Heart left ventricle (tissue), 16 donors: ENCODE measurements at regions not wholly inside any gene's neighbourhood (a gene's known extent, or its start where the extent isn't known, plus 50 kb on each side); places are given as distances from the start of the nearest gene placed in this dataset.

ENCODE experiments used
- ATAC-seq, 4 donors: fragments of 200-7000 bp; cut with Tn5 transposase; one replicate each; pipeline ENCODE4 v1.9.1; 2020 to 2022; ENCODE audit warnings: moderate library complexity in 4 of 4, mild to moderate bottlenecking in 3 of 4, moderate number of reproducible peaks in 1 of 4
- DNase-seq, 5 donors: peaks; one replicate each; pipeline ENCODE4 v3.0.0-alpha.2; 2020
- H3K27ac ChIP-seq, 12 donors: fragments of 200-600 bp; sonication (generic) in 4 of 12; one replicate each; pipeline versions ENCODE4 v1.5.0 to v1.8.0; 2016 to 2022; ENCODE audit warnings: mild to moderate bottlenecking in 2 of 12
- H3K27me3 ChIP-seq, 9 donors: fragments of 200-600 bp; sonication (generic) in 2 of 9; one replicate each; pipeline versions ENCODE4 v1.5.1 to v1.8.0; 2016 to 2022; ENCODE audit warnings: mild to moderate bottlenecking in 3 of 9
- H3K36me3 ChIP-seq, 9 donors: fragments of 200-600 bp; sonication (generic) in 2 of 9; one replicate each; pipeline versions ENCODE4 v1.5.0 to v1.8.0; 2018 to 2022; ENCODE audit warnings: mild to moderate bottlenecking in 2 of 9
- H3K4me1 ChIP-seq, 12 donors: fragments of 200-600 bp; sonication (generic) in 4 of 12; one replicate each; pipeline versions ENCODE4 v1.5.0 to v1.8.0; 2016 to 2022; ENCODE audit warnings: mild to moderate bottlenecking in 3 of 12
- H3K4me3 ChIP-seq, 12 donors: fragments of 200-600 bp; sonication (generic) in 4 of 12; one replicate each; pipeline versions ENCODE4 v1.5.0 to v1.8.0; 2017 to 2022; ENCODE audit warnings: mild to moderate bottlenecking in 9 of 12, moderate library complexity in 4 of 12
- H3K9me3 ChIP-seq, 12 donors: fragments of 200-600 bp; sonication (generic) in 4 of 12; one replicate each; pipeline versions ENCODE4 v1.5.0 to v1.8.0; 2016 to 2022; ENCODE audit warnings: mild to moderate bottlenecking in 1 of 12
- POLR2A ChIP-seq, 2 donors: fragments of 450-650 bp; IDR thresholded peaks; one replicate each; pipeline ENCODE4 v1.6.1; 2017; ENCODE audit warnings: antibody characterized with exemption in 2 of 2, mild to moderate bottlenecking in 2 of 2, moderate library complexity in 2 of 2
- WGBS, 4 donors: extraction: QIAGEN DNeasy Blood & Tissue Kit in 2 of 4; methylation state at CpG; one replicate each; pipeline versions ENCODE4 v1.1.5 to v1.1.7; 2013 to 2018; 5-methylcytosine and 5-hydroxymethylcytosine counted together
- intact Hi-C, 10 donors: fragments of 100-400 bp; cut with DNase I; formaldehyde crosslinking; loops; one replicate each; pipeline versions ENCODE4 v1.11.1 to v1.14.2; 2022
- TF ChIP-seq, protein P1 (sequence below), 12 donors: fragments of 200-600 bp; sonication (generic) in 4 of 12; IDR thresholded peaks; one replicate each; pipeline versions ENCODE4 v1.5.0 to v1.8.0; 2018 to 2022; ENCODE audit warnings: antibody characterized with exemption in 12 of 12, mild to moderate bottlenecking in 5 of 12
- donor health status: ischemic (EF 13 %, LVEDD 7.1; RV severe dilation, severe dysfunction).
- donor health status: healthy with polysubstance abuse.
- donor health status: DM: no; HTN: yes; CAD: no.
- donor health status: DM: no; HTN: no; CAD: no.
- donor health status: ischemic (EF 25% LVEDD 6.9; RV normal size, moderate dysfunction).
- donor health status: ischemic (EF 25% LVEDD 5.7; RV mildly dilated, moderate dysfunction).
- donor health status: healthy.
- donor health status: DM: yes; HTN: yes; CAD: no.
- donor health status: ischemic (EF 35%, LVEDD 5.7; RV mildly dilated, moderate dysfunction).
- donor health status: nonischemic (EF 11% LVEDD 7.7; RV severe dilation, severe dysfunction).
- donor health status: DM: yes; HTN: yes; CAD: no.
- donor health status: PGD.
- donor health status: ischemic (EF 29% LVEDD 5.4; RV normal size, mild dysfunction).
- donor health status: nonischemic (EF 23%, LVEDD 6.1; RV moderate dilation, normal function).

GRCh38 chr18:73240899-73241298, 373.1 kb upstream of the NETO1 start:
- H3K4me3 ChIP-seq: no peak overlapping the region
- intact Hi-C loops: no loop called here
- WGBS, 4 donors: 49 to 85% (median 73%) methylated on average over 2 of the region's 2 CpGs
- ATAC-seq (no peak), DNase-seq (no peak)
- H3K9me3 ChIP-seq: no peaks in the 10 kb centered on the region
- no peaks in the 10 kb centered on the region for H3K36me3 ChIP-seq
- no peaks in the 10 kb centered on the region for H3K4me1 ChIP-seq
- no peaks in the 10 kb centered on the region for H3K27me3 ChIP-seq
- no peak overlapping the region for H3K27ac ChIP-seq
- TF ChIP-seq, protein P1, sequence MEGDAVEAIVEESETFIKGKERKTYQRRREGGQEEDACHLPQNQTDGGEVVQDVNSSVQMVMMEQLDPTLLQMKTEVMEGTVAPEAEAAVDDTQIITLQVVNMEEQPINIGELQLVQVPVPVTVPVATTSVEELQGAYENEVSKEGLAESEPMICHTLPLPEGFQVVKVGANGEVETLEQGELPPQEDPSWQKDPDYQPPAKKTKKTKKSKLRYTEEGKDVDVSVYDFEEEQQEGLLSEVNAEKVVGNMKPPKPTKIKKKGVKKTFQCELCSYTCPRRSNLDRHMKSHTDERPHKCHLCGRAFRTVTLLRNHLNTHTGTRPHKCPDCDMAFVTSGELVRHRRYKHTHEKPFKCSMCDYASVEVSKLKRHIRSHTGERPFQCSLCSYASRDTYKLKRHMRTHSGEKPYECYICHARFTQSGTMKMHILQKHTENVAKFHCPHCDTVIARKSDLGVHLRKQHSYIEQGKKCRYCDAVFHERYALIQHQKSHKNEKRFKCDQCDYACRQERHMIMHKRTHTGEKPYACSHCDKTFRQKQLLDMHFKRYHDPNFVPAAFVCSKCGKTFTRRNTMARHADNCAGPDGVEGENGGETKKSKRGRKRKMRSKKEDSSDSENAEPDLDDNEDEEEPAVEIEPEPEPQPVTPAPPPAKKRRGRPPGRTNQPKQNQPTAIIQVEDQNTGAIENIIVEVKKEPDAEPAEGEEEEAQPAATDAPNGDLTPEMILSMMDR (IDR thresholded peaks at IDR 0.05): no peak
- no peak for TF ChIP-seq POLR2A (IDR thresholded peaks at IDR 0.05)

- no peaks in the 10 kb centered on the region for H3K36me3 ChIP-seq
- no peak overlapping the region for H3K27ac ChIP-seq
- H3K9me3 ChIP-seq: no peaks in the 10 kb centered on the region
- ATAC-seq (no peak), DNase-seq (no peak)
- H3K27me3 ChIP-seq: no peaks in the 10 kb centered on the region
- TF ChIP-seq, protein P1 (IDR thresholded peaks at IDR 0.05): no peak
- no peak for TF ChIP-seq POLR2A (IDR thresholded peaks at IDR 0.05)
- H3K4me3 ChIP-seq: no peak overlapping the region
- intact Hi-C loops: no loop called here
- H3K4me1 ChIP-seq: no peaks in the 10 kb centered on the region
Measured at GRCh38 chr18:73235921-73236320, 368.1 kb upstream of the NETO1 start.

DNA sequence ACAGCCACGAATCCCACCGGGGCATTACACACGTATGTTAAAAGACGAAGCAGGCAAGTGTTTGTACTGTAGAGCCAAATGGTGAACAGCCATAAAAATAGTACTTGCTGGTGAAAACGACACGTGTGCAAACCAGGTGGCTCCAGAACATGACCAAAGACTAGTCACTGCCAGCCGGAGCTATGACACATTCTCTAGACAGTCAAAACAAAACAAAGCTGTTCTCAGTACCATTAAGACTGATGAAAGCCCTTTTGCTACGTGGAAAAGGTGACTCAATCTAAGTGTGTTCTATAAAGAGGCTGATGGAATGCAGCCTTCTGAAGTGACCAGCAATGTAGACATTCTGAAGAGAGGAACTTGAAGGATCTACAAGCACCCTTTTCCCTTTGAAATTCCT, 367.7 kb upstream of the NETO1 start:
- TF ChIP-seq, protein P1 (IDR thresholded peaks at IDR 0.05): no peak
- TF ChIP-seq POLR2A (IDR thresholded peaks at IDR 0.05): no peak
- Histone ChIP-seq H3K27me3 (no peaks in the 10 kb centered on the region), H3K9me3 (peaks cover 0 to 3% (median 0%) of the 10 kb centered on the region in 12 donors), H3K27ac (no peak overlapping the region), H3K36me3 (no peaks in the 10 kb centered on the region), H3K4me1 (no peaks in the 10 kb centered on the region), H3K4me3 (no peak overlapping the region)
- intact Hi-C loops: no loop called here
- no peak for DNase-seq
- peak in 1 of 4 donors; percentile 43 for ATAC-seq
- 64 to 71% (median 68%) methylated on average over 8 of the region's 8 CpGs for WGBS, 4 donors

DNA sequence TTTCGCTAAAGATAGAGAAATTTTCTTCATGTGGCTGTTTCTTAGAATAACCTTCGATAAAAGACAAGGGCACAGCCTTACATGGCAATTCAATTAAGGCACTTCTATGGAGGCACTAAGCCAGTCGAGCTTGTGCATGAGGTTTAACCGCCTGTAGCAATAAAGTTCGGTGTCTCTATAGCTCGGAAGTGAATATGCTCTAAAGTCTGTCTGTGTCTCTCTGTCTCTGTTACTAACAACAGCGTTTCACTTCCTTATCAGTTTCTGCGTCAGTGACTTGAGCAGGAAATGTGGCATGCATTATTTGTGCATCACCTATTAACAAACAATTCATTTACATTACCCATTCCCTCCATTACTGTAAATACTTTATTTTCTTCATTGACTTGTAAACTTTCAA, 365.1 kb upstream of the NETO1 start:
- Histone ChIP-seq H3K9me3 (peaks cover 0 to 6% (median 0%) of the 10 kb centered on the region in 12 donors), H3K4me1 (no peaks in the 10 kb centered on the region), H3K4me3 (no peak overlapping the region), H3K36me3 (no peaks in the 10 kb centered on the region), H3K27me3 (no peaks in the 10 kb centered on the region), H3K27ac (no peak overlapping the region)
- ATAC-seq: no peak
- DNase-seq: no peak
- 69 to 74% (median 72%) methylated on average over 8 of the region's 8 CpGs for WGBS, 4 donors
- intact Hi-C loops: no loop called here
- no peak for TF ChIP-seq POLR2A (IDR thresholded peaks at IDR 0.05)
- TF ChIP-seq, protein P1 (IDR thresholded peaks at IDR 0.05): no peak
